ENCODE measurements at regions not wholly inside any gene's neighbourhood (a gene's known extent, or its start where the extent isn't known, plus 50 kb on each side); places are given as distances from the start of the nearest gene placed in this dataset.
"Not testable (repeated sequence)": the region's sequence is repeated elsewhere in the genome, so short reads cannot be mapped to it uniquely, and the experiment has no call there.

DNA sequence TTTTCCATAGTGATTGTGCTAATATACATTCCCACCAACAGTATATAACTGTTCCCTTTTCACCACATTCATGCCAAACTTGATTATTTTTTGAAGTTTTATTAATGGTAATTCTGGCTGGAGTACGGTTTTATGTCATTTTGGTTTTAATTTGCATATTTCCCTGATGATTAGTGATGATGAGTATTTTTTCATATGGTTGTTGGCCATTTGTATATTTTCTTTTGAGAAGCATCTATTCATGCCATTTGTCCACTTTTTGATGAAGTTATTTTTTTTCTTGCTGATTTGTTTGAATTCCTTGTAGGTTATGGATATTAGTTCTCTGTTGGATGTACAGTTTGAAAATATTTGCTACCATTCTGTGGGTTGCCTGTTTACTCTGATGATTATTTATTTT, 484.4 kb upstream of the SPRY2 start:
- Mint-ChIP-seq H3K4me1 (no peaks in the 10 kb centered on the region), H3K27me3 (no peaks in the 10 kb centered on the region), H3K4me3 (no peak overlapping the region), H3K9me3 (peaks cover 4% of the 10 kb centered on the region), H3K27ac (no peak overlapping the region), H3K36me3 (no peaks in the 10 kb centered on the region)
- no peak for DNase-seq (ENCODE audit: low spot score in 2 of 2)
- no peak for ATAC-seq (ENCODE audit: low read depth)

DNA sequence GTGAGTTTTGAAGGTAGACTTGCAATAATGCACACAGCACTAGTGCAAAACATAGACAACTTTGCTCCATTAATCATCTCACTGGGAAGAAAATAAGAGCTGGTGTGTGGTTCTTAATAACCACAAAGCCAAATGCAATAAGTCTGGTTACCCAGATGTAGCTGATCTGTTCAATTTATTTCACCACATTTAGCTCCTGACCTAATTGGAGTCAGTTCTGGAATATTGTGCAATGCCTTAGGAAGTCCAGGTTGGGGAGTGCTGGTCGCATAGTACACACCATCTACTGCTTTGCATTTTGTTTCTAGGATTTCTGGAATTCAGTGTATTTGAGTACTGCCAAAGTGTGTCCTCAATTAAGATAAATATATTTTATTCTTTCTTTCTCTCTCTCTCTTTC, 483.3 kb upstream of the SPRY2 start:
- Mint-ChIP-seq H3K36me3 (no peaks in the 10 kb centered on the region), H3K27ac (no peak overlapping the region), H3K4me1 (no peaks in the 10 kb centered on the region), H3K9me3 (peaks cover 4% of the 10 kb centered on the region), H3K27me3 (no peaks in the 10 kb centered on the region), H3K4me3 (no peak overlapping the region)
- ATAC-seq (ENCODE audit: low read depth) (no peak), DNase-seq (ENCODE audit: low spot score in 2 of 2) (no peak)

DNA sequence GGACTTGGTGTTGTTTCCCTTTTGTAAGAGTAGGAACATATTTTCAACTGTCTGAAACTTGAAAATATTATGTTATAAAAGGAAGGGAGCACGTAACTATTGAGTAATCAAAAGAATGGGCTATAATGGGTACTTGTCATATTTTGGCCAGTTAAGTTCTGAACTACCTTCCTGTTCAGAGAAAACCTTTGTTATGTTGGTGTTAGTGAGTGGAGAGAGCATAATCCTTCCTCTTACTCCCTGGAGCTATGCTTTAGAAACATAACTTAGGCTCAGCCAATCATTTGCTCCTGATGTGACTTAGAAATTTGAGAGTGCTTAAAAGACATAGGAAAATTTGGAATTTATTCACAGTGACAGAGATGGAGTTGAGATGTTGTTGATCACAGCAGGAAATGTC, 482.5 kb upstream of the SPRY2 start:
- DNase-seq (ENCODE audit: low spot score in 2 of 2) = no peak
- peaks cover 4% of the 10 kb centered on the region for H3K9me3 Mint-ChIP-seq
- no peaks in the 10 kb centered on the region for H3K4me1 Mint-ChIP-seq
- H3K27ac Mint-ChIP-seq = no peak overlapping the region
- no peaks in the 10 kb centered on the region for H3K27me3 Mint-ChIP-seq
- H3K4me3 Mint-ChIP-seq = no peak overlapping the region
- no peak for ATAC-seq (ENCODE audit: low read depth)
- H3K36me3 Mint-ChIP-seq = no peaks in the 10 kb centered on the region

DNA sequence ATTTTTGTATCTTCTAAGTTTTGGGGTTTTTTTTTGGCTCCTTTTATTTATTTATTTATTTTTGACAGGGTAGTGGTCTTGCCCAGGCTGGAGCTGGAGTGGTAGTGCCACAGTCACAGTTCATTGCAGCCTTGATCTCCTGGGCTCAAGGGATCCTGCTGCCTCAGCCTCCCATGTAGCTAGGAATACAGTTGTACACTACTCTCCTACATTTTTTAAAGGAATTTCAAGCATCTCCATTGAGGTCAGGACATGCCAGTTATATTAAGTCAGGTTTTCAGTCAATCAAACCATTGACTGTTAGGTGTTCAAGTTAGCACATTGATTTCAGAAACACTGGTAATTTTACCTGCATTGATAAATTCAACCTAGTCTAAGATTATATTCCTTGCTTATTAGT, 480.5 kb upstream of the SPRY2 start:
- Mint-ChIP-seq H3K9me3 (peaks cover 9% of the 10 kb centered on the region), H3K36me3 (no peaks in the 10 kb centered on the region), H3K4me3 (no peak overlapping the region), H3K27ac (no peak overlapping the region), H3K4me1 (no peaks in the 10 kb centered on the region), H3K27me3 (no peaks in the 10 kb centered on the region)
- no peak for DNase-seq (ENCODE audit: low spot score in 2 of 2)
- ATAC-seq (ENCODE audit: low read depth) = no peak

DNA sequence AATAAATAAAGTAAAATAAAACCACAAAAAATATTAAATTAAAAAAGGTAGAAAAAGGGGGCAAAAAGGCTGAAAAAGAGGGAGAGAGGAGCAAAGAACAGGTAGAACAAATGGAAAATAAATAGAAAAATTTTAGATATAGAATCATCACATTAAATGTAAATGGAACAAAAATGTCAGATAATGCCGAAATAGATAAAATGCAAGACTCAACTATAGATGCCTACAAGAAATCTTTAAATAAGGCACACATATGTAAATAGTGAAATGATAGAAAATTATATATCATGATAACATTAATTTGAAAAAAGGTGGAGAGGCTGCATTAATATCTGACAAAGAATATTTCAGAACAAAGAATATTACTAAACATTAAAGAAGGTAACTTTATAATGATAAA, 477.1 kb upstream of the SPRY2 start:
- Mint-ChIP-seq H3K4me1 (no peaks in the 10 kb centered on the region), H3K27me3 (no peaks in the 10 kb centered on the region), H3K9me3 (peaks cover 8% of the 10 kb centered on the region), H3K27ac (no peak overlapping the region), H3K36me3 (no peaks in the 10 kb centered on the region), H3K4me3 (no peak overlapping the region)
- no peak for DNase-seq (ENCODE audit: low spot score in 2 of 2)
- no peak for ATAC-seq (ENCODE audit: low read depth)

DNA sequence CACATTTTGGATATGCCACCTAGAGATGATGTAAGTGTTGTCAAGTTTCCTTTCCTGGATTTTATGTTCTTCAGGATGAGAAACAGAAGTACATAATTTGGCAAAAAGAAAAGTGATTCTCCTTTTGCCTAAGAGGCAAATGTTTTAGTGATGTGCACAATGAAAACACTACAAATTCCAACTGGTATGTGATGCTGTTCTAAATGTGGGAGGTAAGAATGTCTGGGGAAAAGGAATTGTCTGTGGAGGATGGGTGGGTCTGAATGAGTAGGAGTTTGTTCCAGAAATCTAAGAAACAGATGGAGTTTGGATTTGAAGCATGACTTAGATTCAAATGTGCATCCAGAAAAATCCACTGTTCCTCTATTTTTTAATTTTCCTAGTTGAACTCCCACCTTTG, 473.6 kb upstream of the SPRY2 start:
- Mint-ChIP-seq H3K9me3 (peaks cover 8% of the 10 kb centered on the region), H3K36me3 (no peaks in the 10 kb centered on the region), H3K4me1 (no peaks in the 10 kb centered on the region), H3K27ac (no peak overlapping the region), H3K4me3 (no peak overlapping the region), H3K27me3 (no peaks in the 10 kb centered on the region)
- no peak for DNase-seq (ENCODE audit: low spot score in 2 of 2)
- ATAC-seq (ENCODE audit: low read depth) = no peak

DNA sequence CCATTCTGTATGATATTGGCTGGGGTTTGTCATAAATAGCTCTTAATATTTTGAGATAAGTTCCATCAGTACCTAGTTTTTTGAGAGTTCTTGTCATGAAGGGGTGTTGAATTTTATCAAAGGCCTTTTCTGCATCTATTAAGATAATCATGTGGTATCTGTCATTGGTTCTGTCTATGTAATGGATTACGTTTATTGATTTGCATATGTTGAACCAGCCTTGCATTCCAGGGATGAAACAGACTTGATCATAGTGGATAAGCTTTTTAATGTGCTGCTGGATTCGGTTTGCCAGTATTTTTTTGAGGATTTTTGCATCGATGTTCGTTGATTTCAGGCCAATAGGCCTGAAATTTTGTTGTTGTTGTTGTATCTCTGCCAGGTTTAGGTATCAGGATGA, 469.4 kb upstream of the SPRY2 start:
- DNase-seq (ENCODE audit: low spot score in 2 of 2) = not testable (repeated sequence)

DNA sequence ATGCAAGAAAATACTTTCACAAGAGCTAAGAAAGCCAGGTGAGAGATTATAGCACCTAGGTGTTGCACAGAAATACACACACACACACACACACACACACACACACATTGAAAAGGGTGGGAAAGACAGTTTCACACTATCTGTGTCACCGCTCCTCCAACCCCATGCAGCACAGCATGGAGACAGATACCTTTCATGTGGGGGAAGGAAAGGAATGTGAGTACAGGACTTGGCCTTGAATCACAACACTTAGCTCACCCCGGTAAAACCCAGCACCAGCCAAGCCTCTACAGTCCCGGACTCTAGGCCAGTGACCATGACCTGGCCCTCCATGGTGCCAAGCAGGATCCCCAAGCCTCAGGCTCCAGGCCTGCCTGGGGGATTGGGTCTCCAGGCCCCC, 462.0 kb upstream of the SPRY2 start:
- no peak for ATAC-seq (ENCODE audit: low read depth)
- Mint-ChIP-seq H3K27me3 (no peaks in the 10 kb centered on the region), H3K27ac (no peak overlapping the region), H3K4me3 (no peak overlapping the region), H3K9me3 (peaks cover 2% of the 10 kb centered on the region), H3K4me1 (no peaks in the 10 kb centered on the region), H3K36me3 (no peaks in the 10 kb centered on the region)
- no peak for DNase-seq (ENCODE audit: low spot score in 2 of 2)

More for the DNA sequence above, 469.4 kb upstream of the SPRY2 start:
- H3K36me3 Mint-ChIP-seq; H3K27ac Mint-ChIP-seq; H3K4me3 Mint-ChIP-seq; ATAC-seq (ENCODE audit: low read depth); H3K4me1 Mint-ChIP-seq; H3K27me3 Mint-ChIP-seq; H3K9me3 Mint-ChIP-seq: not testable (repeated sequence)

DNA sequence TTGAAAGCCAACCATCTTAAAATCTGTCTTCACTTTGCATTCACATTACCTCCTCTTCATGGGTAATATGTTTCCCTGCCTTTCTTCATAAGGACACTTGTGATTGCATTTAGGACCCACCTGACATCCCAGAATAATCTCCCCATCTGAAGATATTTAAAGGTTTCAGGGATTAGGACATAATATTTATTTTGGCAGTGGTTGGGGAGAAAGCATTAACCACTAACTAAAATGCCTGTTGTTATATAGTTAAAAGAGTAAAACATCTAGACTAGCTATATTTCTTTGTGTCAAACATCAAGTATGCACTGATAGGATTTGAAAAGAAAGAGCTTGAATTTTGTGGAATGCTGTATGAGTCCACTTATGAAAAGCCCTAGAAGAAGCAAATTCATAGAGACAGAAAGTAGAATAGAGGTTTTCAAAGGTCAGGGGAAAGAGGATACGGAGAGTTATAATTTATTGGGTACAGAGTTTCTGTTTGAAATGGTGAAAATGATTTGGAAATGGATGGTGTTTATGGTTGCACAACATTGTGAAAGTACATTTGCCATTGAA, 457.7 kb upstream of the SPRY2 start:
- H3K27me3 Mint-ChIP-seq = no peaks in the 10 kb centered on the region
- no peaks in the 10 kb centered on the region for H3K4me1 Mint-ChIP-seq
- no peak for DNase-seq (ENCODE audit: low spot score in 2 of 2)
- no peak overlapping the region for H3K27ac Mint-ChIP-seq
- H3K4me3 Mint-ChIP-seq = no peak overlapping the region
- H3K9me3 Mint-ChIP-seq = peaks cover 3% of the 10 kb centered on the region
- H3K36me3 Mint-ChIP-seq = no peaks in the 10 kb centered on the region
- no peak for ATAC-seq (ENCODE audit: low read depth)

DNA sequence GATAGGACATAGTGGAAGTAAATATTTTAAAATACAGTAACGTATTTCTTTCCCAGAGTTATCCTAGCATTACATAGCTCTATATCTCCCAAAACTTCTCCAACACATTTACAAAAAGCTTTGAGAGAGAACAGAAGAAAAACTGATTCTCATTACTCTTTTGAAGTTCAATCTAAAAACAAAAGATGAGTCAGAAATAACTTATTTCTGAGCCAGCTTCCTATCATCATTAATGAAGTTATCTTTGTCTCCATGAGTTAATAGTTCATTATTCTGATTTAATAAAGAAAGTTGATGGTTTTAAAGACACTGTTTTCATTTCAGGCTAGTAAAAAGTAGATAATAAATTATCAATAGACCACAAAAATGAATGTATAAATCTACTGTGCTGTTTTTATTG, 446.7 kb upstream of the SPRY2 start:
- H3K9me3 Mint-ChIP-seq = peaks cover 3% of the 10 kb centered on the region
- DNase-seq (ENCODE audit: low spot score in 2 of 2) (no peak), ATAC-seq (ENCODE audit: low read depth) (no peak)
- no peak overlapping the region for H3K27ac Mint-ChIP-seq
- H3K27me3 Mint-ChIP-seq = no peaks in the 10 kb centered on the region
- no peak overlapping the region for H3K4me3 Mint-ChIP-seq
- no peaks in the 10 kb centered on the region for H3K36me3 Mint-ChIP-seq
- H3K4me1 Mint-ChIP-seq = no peaks in the 10 kb centered on the region

DNA sequence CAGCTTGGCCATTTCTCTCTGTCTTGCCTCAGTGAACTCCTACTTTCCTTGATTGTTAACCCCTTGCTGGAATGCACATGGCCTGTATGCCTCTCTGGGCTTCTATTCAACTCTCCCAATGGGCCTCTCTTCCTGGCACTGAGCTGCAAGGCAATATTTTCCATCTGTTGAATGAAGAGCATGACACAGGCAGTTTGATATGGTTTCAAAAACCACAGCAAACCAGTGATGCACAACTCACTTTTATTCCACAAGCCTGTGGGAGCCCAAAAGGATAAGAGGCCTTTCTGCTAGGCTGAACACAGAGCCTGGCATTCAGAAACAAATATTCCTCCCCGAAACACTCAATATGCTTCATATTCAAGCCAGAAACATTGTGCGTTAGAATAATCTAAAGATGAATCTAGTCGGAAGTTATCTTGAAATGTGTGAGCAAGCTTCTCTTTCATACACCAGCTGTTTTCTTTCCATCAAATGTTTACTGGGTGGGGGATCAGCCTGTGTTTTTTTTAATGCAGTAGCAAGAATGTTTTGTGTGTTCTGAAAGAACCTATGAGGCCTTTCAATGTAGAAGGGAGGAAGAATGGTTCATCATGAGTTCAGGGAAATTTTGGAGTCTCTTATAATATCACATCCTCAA, 443.1 kb upstream of the SPRY2 start:
- ATAC-seq (ENCODE audit: low read depth) (no peak), DNase-seq (ENCODE audit: low spot score in 2 of 2) (no peak)
- Mint-ChIP-seq H3K36me3 (no peaks in the 10 kb centered on the region), H3K9me3 (no peaks in the 10 kb centered on the region), H3K27ac (no peak overlapping the region), H3K4me1 (no peaks in the 10 kb centered on the region), H3K4me3 (no peak overlapping the region), H3K27me3 (no peaks in the 10 kb centered on the region)

DNA sequence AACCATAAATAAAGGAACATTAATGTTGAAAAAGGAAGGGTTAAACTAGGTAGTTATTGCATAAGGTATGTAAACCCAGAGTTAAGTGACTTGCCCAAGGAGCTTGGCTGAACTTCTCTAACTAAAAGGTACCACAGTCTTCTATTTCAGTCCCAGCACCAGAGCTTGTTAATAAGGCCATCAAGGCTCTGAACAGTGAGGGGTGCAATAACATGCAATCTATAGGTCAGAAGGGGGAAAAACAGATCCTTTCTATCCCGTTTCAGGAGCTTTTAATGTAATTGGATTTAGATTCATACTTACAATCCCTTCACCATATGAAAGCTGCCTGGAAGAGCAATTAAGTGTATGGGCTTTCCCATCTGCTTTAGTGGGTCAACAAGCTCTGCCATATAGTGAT, 441.5 kb upstream of the SPRY2 start:
- H3K27ac Mint-ChIP-seq = no peak overlapping the region
- no peaks in the 10 kb centered on the region for H3K9me3 Mint-ChIP-seq
- H3K36me3 Mint-ChIP-seq = no peaks in the 10 kb centered on the region
- H3K4me3 Mint-ChIP-seq = no peak overlapping the region
- DNase-seq (ENCODE audit: low spot score in 2 of 2) = no peak
- H3K27me3 Mint-ChIP-seq = no peaks in the 10 kb centered on the region
- no peak for ATAC-seq (ENCODE audit: low read depth)
- H3K4me1 Mint-ChIP-seq = no peaks in the 10 kb centered on the region

DNA sequence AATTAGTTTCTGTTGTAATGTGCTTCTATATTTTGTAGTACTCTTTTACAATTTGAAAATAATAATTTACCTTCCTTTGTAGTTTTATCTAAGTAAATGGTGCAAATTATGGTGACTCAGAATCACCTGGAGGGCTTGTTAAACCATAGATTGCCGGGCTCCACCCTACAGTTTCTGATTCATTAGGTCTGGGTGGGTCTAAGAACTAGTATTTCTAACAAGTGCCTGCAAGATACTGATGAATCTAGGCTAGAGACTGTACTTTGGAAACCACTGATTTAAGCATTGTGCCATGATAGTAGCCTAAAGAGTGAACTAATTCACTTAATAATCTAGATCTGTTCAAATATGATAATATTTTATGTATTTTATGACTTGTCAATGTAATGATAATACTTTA, 437.4 kb upstream of the SPRY2 start:
- Mint-ChIP-seq H3K27me3 (no peaks in the 10 kb centered on the region), H3K27ac (no peak overlapping the region), H3K4me3 (no peak overlapping the region), H3K36me3 (no peaks in the 10 kb centered on the region), H3K9me3 (no peaks in the 10 kb centered on the region), H3K4me1 (no peaks in the 10 kb centered on the region)
- ATAC-seq (ENCODE audit: low read depth) = no peak
- no peak for DNase-seq (ENCODE audit: low spot score in 2 of 2)

DNA sequence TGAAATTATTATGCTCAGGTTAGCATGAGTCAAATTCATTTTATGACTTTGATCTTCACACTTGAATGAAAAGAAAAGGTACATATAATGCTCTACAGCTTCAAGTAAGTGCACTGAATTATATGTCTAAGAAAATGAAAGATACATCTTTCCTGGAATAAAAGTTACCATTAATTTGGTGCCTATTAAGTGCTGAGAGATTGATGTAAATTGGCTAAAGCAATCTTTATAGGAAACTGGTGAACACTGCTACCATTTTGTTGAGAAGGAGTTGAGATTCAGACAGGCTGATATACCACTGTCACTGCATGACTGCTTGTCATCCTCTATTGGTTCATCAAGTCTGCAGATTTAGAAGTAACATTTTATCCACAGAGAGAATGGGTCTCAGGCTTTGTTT, 416.8 kb upstream of the SPRY2 start:
- Mint-ChIP-seq H3K27ac (no peak overlapping the region), H3K9me3 (peaks cover 1% of the 10 kb centered on the region), H3K4me3 (no peak overlapping the region), H3K4me1 (no peaks in the 10 kb centered on the region), H3K27me3 (no peaks in the 10 kb centered on the region), H3K36me3 (peaks cover 1% of the 10 kb centered on the region)
- ATAC-seq (ENCODE audit: low read depth) (no peak), DNase-seq (ENCODE audit: low spot score in 2 of 2) (no peak)

DNA sequence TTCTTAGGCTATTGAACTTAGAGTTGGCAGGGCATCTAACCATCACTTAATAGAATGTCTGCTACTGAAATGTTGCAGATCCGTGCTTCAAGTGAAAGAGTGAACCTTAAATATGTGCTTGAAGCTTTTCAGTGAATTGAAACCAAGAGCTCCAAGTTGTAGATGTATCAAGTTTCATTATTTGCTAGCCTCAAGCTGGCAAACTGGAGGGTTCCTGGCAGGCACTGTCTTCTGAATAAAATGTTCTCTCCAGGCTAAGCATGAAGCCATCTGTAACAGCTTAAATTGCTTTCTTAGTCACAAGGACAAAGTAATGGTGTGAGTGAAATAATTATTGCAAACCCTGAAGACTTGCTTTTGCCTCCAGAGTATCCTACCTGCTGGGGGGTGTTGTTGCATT, 415.0 kb upstream of the SPRY2 start:
- no peaks in the 10 kb centered on the region for H3K4me1 Mint-ChIP-seq
- H3K27ac Mint-ChIP-seq = no peak overlapping the region
- H3K9me3 Mint-ChIP-seq = peaks cover 1% of the 10 kb centered on the region
- DNase-seq (ENCODE audit: low spot score in 2 of 2) = no peak
- no peaks in the 10 kb centered on the region for H3K27me3 Mint-ChIP-seq
- no peak overlapping the region for H3K4me3 Mint-ChIP-seq
- ATAC-seq (ENCODE audit: low read depth) = no peak
- H3K36me3 Mint-ChIP-seq = peaks cover 1% of the 10 kb centered on the region

Measured in memory B cell (primary cell).